Medulla oblongata (tissue), 1 donor: ENCODE measurements at regions not wholly inside any gene's neighbourhood (a gene's known extent, or its start where the extent isn't known, plus 50 kb on each side); places are given as distances from the start of the nearest gene placed in this dataset.

ENCODE experiments used
- DNase-seq: peaks from one replicate; pipeline ENCODE4 v3.0.0-alpha.2; 2015; ENCODE audit errors: extremely low spot score

- no peak for DNase-seq
Measured at GRCh38 chr7:46879783-46880182, 702.1 kb downstream of the TNS3 start.

DNA sequence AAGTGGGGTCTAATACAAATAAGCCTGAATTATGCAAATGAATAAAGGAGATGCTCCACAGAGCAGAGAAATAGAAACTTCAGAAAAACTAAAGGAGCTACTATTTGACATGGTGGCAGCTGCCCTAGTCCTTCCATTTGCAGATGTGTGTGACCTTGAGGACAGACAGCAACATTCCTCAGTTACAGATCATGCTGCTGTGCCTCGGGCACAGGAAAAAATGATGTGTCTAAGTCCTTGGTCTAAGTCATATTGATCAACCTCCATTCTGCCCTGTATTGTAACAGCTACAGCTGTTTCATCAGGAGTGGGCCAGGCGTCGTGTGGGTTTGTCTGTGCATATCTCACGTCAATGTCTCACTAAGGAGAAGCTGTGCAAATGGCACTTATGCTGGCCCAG, 710.4 kb downstream of the TNS3 start:
- DNase-seq: no peak

GRCh38 chr7:46864716-46865115, 717.2 kb downstream of the TNS3 start:
- no peak for DNase-seq

- DNase-seq: no peak
Measured at GRCh38 chr7:46859963-46860475, 721.9 kb downstream of the TNS3 start.

DNA sequence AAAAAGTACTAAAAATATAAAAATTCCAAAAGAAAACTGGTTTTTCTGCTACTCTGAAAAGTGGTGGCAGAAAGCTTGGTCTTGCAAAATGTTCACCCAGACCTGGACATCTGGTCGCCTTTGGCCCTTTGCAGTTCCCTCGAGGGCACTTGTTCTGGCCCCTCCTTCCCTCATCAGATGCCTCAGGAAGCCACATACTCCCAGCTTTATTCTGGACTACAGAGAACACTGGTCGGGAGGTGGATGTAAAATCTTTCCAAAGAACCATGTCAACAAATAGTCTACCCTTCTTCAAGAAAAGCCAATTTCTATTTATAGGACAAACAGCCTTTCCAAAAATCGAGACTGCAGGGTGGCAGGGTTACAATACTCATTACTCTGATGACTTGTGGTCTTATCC, 726.1 kb downstream of the TNS3 start:
- no peak for DNase-seq

- no peak for DNase-seq
Measured at GRCh38 chr7:46854958-46855473, 726.9 kb downstream of the TNS3 start.

GRCh38 chr7:46853451-46853850, 728.5 kb downstream of the TNS3 start:
- DNase-seq: no peak

GRCh38 chr7:46852795-46853194, 729.1 kb downstream of the TNS3 start:
- no peak for DNase-seq

GRCh38 chr7:46850563-46851330, 731.2 kb downstream of the TNS3 start:
- no peak for DNase-seq

GRCh38 chr7:46848944-46849343, 733.0 kb downstream of the TNS3 start:
- DNase-seq: no peak

DNA sequence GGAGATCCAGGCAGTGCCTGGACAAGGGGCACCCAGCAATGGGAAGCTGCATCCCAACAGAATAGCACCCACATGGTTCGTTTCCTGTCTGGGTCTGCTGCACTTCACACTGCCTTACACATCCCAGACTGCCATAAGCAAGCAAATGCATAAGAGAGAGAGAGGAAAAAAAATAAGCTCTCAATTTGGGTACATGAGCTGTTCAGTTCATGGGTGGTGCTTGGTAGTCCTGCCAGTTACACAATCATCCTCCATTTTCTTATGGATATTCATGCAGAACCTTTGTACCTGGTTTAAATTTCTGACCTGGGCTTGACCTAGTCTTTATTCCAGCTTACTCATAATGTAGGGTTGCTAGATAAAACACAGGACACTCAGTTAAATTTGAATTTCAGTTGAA, 733.6 kb downstream of the TNS3 start:
- DNase-seq: no peak

GRCh38 chr7:46847126-46847525, 734.8 kb downstream of the TNS3 start:
- DNase-seq: no peak

GRCh38 chr7:46844486-46844885, 737.4 kb downstream of the TNS3 start:
- no peak for DNase-seq

- DNase-seq: no peak
Measured at GRCh38 chr7:46841248-46841647, 740.7 kb downstream of the TNS3 start.

DNA sequence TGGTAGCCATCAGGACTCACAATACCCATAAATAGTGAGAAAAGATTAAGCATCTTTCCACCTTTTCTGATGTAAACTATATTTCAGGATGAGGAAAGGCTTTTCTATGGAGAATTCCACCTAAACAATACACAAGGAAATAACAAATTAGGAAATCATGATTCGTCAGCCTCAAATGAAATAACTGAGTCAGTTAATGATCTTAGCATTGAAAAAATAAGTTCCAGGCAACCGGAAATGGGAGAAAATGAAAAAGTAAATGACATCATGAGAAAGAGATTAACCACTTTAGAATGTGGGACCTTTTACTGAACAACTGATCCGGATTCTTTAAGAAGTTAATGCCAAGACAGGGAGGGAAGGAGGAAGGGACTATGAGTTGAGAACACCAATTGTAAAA, 742.3 kb downstream of the TNS3 start:
- DNase-seq: no peak

DNA sequence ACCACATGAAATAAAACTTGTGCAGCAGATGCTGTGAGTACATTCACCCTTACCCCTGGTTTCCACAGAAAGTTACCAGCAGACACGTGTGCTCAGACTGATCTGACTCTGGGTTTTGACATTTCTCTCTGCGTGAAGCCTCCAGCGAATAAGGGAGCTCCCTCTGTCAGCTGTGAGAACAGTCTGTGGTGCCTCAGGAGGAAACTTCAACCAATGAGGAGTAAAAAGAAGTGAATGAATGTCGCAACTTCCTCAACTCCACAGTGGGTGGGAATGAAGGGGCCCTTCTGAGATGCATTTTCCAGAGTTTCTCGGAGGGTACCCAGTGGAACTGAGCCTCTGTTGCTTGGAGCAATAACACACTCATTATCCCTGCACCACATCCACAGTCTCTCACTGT, 743.4 kb downstream of the TNS3 start:
- no peak for DNase-seq

GRCh38 chr7:46835556-46835955, 746.4 kb downstream of the TNS3 start:
- DNase-seq: no peak

DNA sequence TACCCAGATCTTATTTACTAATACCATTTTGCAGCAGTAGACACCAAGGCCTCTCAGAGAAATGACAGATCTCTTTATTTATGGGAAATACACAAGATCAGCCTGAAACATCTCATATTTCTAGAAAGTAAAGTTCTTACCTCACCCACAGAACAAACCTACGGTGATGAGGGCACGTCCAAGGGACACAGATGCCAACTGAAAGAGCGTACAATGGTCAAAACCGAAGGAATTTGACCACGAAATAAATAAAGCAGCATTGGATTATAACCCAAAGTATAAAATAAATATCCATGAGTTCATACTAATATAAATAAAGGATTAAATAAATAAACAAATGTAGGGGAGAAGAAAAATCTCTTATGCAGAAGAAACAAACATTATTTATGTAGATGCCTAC, 747.0 kb downstream of the TNS3 start:
- no peak for DNase-seq

DNA sequence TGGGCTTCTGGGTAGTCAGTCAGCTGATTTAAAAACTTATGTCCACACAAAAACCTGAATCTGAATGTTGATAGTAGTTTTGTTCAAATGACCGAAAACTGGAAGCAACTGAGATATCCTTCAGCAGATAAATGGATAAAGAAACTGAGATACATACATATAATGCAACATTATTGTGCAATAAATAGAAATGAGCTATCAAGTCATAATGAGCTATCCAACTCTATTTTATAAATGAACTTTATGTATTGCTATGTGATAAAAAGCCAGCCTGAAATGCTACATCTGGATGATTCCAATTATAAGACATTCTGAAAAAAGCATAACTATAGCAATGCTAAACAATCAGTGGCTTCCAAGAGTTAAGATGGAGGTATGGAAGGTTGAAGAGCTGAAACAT, 748.7 kb downstream of the TNS3 start:
- DNase-seq: no peak

- no peak for DNase-seq
Measured at GRCh38 chr7:46832136-46832535, 749.8 kb downstream of the TNS3 start.

DNA sequence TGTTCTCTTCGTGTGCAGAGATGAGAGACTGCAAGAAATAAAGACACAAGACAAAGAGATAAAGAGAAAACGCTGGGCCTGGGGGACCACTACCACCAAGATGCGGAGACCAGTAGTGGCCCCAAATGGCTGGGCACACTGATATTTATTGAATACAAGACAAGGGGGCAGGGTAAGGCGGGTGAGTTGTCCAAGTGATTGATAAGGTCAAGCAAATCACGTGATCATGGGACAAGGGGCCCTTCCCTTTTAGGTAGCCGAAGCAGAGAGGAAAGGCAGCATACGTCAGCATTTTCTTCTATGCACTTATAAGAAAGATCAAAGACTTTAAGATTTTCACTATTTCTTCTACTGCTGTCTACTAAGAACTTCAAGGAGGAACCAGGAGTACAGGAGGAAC, 762.1 kb downstream of the TNS3 start:
- no peak for DNase-seq

DNA sequence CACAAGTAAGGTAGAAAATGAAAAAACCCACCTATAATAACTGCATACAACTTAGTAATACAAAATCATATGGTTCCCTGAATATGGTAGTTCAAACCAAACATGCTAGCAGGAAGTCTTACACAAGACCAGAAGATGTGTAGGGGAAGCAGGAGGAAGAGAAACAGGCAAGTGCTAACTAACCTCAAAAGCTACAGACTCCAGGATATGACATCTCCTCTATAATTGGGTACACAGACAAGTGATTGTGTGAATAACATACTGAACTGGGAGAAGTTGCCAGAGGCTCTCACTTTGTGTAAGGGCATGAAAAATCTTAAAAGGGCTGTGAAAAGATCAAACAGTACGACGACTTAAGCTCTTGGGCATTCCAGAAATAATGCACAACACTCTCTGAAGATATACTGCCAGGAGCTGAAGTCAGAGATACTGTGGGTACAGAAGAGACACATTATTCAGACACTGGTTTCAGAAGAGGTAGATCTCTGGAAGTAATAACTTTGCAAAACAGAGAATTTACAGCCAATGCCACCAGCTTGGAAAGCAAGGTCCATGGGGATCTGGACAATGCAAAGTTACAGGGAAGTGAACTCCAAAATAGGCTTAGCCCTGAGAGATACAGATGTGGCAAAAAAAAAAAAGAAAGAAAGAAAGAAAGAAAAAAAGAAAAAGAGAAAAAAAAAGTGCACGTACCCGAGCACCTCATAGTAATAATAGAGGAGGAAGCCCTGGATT, 767.2 kb downstream of the TNS3 start:
- no peak for DNase-seq

GRCh38 chr7:46812101-46812675, 769.7 kb downstream of the TNS3 start:
- no peak for DNase-seq
